ENCODE measurements at regions not wholly inside any gene's neighbourhood (a gene's known extent, or its start where the extent isn't known, plus 50 kb on each side); places are given as distances from the start of the nearest gene placed in this dataset.

DNA sequence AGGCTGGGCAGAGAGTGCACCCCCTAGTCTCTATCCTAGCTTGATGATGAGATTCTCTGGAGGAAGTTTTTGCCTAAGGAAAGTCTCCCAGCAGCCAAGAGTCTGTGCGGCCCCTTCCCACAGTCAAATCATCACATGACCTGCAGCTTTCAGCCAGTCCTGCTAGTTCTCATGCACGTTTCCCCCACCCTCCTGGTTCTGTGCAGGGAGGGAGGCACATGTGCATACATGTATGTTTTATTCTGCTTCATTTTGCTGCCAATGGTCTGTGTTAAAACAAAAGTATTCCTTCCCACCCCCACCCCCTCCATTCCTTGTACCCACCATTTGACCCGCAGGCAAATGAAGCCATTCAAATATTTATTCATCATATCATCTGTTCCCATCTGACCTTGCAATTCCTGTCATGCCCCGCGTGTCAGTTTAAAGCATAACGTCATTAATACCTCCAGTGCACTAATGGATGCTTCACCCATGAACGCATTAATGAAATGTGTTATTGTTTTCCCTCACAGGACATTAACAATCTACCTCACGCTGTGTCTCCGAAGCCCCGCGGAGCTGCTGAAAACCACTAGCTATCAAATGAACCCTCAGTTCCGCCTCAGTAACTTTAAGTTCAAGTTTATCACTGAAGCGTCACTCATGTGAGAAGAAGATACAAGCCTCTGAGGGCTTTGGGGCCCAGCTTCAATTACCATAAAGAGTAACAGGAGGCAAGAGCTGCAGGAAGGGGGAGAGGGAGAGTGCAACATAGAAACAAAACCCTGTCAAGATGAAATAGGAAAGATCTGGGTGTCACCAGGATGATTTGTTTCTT is 139.6 kb downstream of the RASEF start:
- no TSS peak for BruUV-seq (replicated peaks)
- no peak overlapping the region for H3K4me3 ChIP-seq (replicated peaks in 1 of 2; ENCODE audit: low read depth in 1 of 2, low read length in 2 of 2)
- POLR2A ChIA-PET: no interaction called here
- no peak for TF ChIP-seq ZBTB33 (IDR thresholded peaks at IDR 0.05; ENCODE audit: extremely low read depth, insufficient replicate concordance, low read length)
- TF ChIP-seq ZNF274 (IDR thresholded peaks at IDR 0.05; ENCODE audit: low read depth, low read length): no peak
- TF ChIP-seq, protein P1, sequence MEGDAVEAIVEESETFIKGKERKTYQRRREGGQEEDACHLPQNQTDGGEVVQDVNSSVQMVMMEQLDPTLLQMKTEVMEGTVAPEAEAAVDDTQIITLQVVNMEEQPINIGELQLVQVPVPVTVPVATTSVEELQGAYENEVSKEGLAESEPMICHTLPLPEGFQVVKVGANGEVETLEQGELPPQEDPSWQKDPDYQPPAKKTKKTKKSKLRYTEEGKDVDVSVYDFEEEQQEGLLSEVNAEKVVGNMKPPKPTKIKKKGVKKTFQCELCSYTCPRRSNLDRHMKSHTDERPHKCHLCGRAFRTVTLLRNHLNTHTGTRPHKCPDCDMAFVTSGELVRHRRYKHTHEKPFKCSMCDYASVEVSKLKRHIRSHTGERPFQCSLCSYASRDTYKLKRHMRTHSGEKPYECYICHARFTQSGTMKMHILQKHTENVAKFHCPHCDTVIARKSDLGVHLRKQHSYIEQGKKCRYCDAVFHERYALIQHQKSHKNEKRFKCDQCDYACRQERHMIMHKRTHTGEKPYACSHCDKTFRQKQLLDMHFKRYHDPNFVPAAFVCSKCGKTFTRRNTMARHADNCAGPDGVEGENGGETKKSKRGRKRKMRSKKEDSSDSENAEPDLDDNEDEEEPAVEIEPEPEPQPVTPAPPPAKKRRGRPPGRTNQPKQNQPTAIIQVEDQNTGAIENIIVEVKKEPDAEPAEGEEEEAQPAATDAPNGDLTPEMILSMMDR (IDR thresholded peaks at IDR 0.05 in 2 of 3, conservative IDR thresholded peaks at IDR 0.05 in 1 of 3; ENCODE audit: borderline replicate concordance in 1 of 3, insufficient read depth in 1 of 3, low read depth in 2 of 3, low read length in 2 of 3): no peak
- TF ChIP-seq CBX3 (IDR thresholded peaks at IDR 0.05; ENCODE audit: low read depth): no peak
- no peak for TF ChIP-seq CEBPB (IDR thresholded peaks at IDR 0.05; ENCODE audit: low read depth)
- no peak for TF ChIP-seq EZH2phosphoT487 (IDR thresholded peaks at IDR 0.05; ENCODE audit: borderline replicate concordance)
- TF ChIP-seq ELF1 (IDR thresholded peaks at IDR 0.05; ENCODE audit: borderline replicate concordance, low read depth): no peak
- TF ChIP-seq POLR2AphosphoS5 (IDR thresholded peaks at IDR 0.05; ENCODE audit: low read depth, low read length): no peak
- intact Hi-C loops (cut with micrococcal nuclease): no loop called here
- H3K27ac ChIP-seq (ENCODE audit: low read depth, low read length): no peak overlapping the region
- ATAC-seq (no peak), DNase-seq (ENCODE audit: low read depth, low spot score) (no peak)
- H4K20me1 ChIP-seq (ENCODE audit: insufficient read depth): no peaks in the 10 kb centered on the region
- H3K4me2 ChIP-seq (ENCODE audit: low read length): no peak overlapping the region
- H3K36me3 ChIP-seq (ENCODE audit: control insufficient read depth in 1 of 2, insufficient read depth in 2 of 2, low read length in 2 of 2): no peaks in the 10 kb centered on the region
- RAD21 ChIA-PET (ENCODE audit: low non-redundant PET in 1 of 2, low total read pairs in 2 of 2, uncharacterized antibody in 2 of 2, unreplicated experiment in 2 of 2): no interaction called here
- no peak overlapping the region for H3K9ac ChIP-seq (ENCODE audit: low read length)
- no peaks in the 10 kb centered on the region for H3K79me2 ChIP-seq (ENCODE audit: insufficient read depth, low read length)
- H3K9me3 ChIP-seq (ENCODE audit: control insufficient read depth in 1 of 2, insufficient read depth in 1 of 2, low read depth in 1 of 2, low read length in 2 of 2): no peaks in the 10 kb centered on the region
- no peaks in the 10 kb centered on the region for H3K4me1 ChIP-seq (ENCODE audit: control insufficient read depth in 1 of 2, insufficient read depth in 2 of 2, low read length in 2 of 2)
- no peaks in the 10 kb centered on the region for H3K27me3 ChIP-seq (ENCODE audit: insufficient read depth, low read length)
- no peak overlapping the region for H2AFZ ChIP-seq (ENCODE audit: low read depth, low read length, poor library complexity, severe bottlenecking)
- CTCF ChIA-PET: no interaction called here
- no peaks in the 10 kb centered on the region for H3K9me2 ChIP-seq (ENCODE audit: insufficient read depth)
